ENCODE measurements at regions not wholly inside any gene's neighbourhood (a gene's known extent, or its start where the extent isn't known, plus 50 kb on each side); places are given as distances from the start of the nearest gene placed in this dataset.

GRCh38 chr20:51185277-51185676, 162.4 kb upstream of the KCNG1 start:
- no peaks in the 10 kb centered on the region for H3K36me3 ChIP-seq (ENCODE audit: insufficient read depth in 1 of 2, low read depth in 1 of 2)
- H3K27me3 ChIP-seq (ENCODE audit: insufficient read depth in 3 of 3, low read length in 2 of 3), result peaks cover 0 to 4% (median 2%) of the 10 kb centered on the region in 3 donors
- DNase-seq (no peak), ATAC-seq (no peak)
- no peaks in the 10 kb centered on the region for H3K4me1 ChIP-seq
- WGBS, 3 donors, result 80 to 96% (median 88%) methylated on average over 3 of the region's 3 CpGs
- intact Hi-C loops (cut with DNase I), result no loop called here
- H3K27ac ChIP-seq, result no peak overlapping the region
- no peak overlapping the region for H3K4me3 ChIP-seq
- TF ChIP-seq CTCF (IDR thresholded peaks at IDR 0.05), result no peak
- H3K9me3 ChIP-seq, result no peaks in the 10 kb centered on the region

GRCh38 chr20:51184289-51184688, 161.4 kb upstream of the KCNG1 start:
- ATAC-seq, result no peak
- TF ChIP-seq CTCF (IDR thresholded peaks at IDR 0.05), result no peak
- intact Hi-C loops (cut with DNase I), result no loop called here
- no peak for DNase-seq
- no peaks in the 10 kb centered on the region for H3K36me3 ChIP-seq (ENCODE audit: insufficient read depth in 1 of 2, low read depth in 1 of 2)
- H3K4me1 ChIP-seq, result no peaks in the 10 kb centered on the region
- H3K4me3 ChIP-seq, result no peak overlapping the region
- no peaks in the 10 kb centered on the region for H3K9me3 ChIP-seq
- 65 to 71% (median 69%) methylated on average over 2 of the region's 2 CpGs for WGBS, 3 donors
- H3K27ac ChIP-seq, result no peak overlapping the region
- peaks cover 0 to 3% (median 2%) of the 10 kb centered on the region in 3 donors for H3K27me3 ChIP-seq (ENCODE audit: insufficient read depth in 3 of 3, low read length in 2 of 3)

- no peaks in the 10 kb centered on the region for H3K4me1 ChIP-seq
- no peaks in the 10 kb centered on the region for H3K9me3 ChIP-seq
- no peak for TF ChIP-seq CTCF (IDR thresholded peaks at IDR 0.05)
- no peak overlapping the region for H3K27ac ChIP-seq
- intact Hi-C loops (cut with DNase I), result no loop called here
- no peaks in the 10 kb centered on the region for H3K36me3 ChIP-seq (ENCODE audit: insufficient read depth in 1 of 2, low read depth in 1 of 2)
- H3K27me3 ChIP-seq (ENCODE audit: insufficient read depth in 3 of 3, low read length in 2 of 3), result peaks cover 0 to 10% (median 2%) of the 10 kb centered on the region in 3 donors
- no peak for ATAC-seq
- DNase-seq, result no peak
- no peak overlapping the region for H3K4me3 ChIP-seq
- WGBS, 3 donors, result 79 to 87% (median 80%) methylated on average over 1 of the region's 1 CpG
Observed at GRCh38 chr20:51183451-51183850, 160.5 kb upstream of the KCNG1 start.

GRCh38 chr20:51182571-51182970, 159.7 kb upstream of the KCNG1 start:
- no peak overlapping the region for H3K4me3 ChIP-seq
- no peak overlapping the region for H3K27ac ChIP-seq
- peaks cover 0 to 13% (median 2%) of the 10 kb centered on the region in 3 donors for H3K27me3 ChIP-seq (ENCODE audit: insufficient read depth in 3 of 3, low read length in 2 of 3)
- no peaks in the 10 kb centered on the region for H3K36me3 ChIP-seq (ENCODE audit: insufficient read depth in 1 of 2, low read depth in 1 of 2)
- no peak for TF ChIP-seq CTCF (IDR thresholded peaks at IDR 0.05)
- H3K4me1 ChIP-seq, result no peaks in the 10 kb centered on the region
- 75 to 84% (median 81%) methylated on average over 6 of the region's 6 CpGs for WGBS, 3 donors
- H3K9me3 ChIP-seq, result no peaks in the 10 kb centered on the region
- ATAC-seq, result no peak
- intact Hi-C loops (cut with DNase I), result no loop called here
- no peak for DNase-seq

- Histone ChIP-seq H3K36me3 (ENCODE audit: insufficient read depth in 1 of 2, low read depth in 1 of 2) (no peaks in the 10 kb centered on the region), H3K27me3 (ENCODE audit: insufficient read depth in 3 of 3, low read length in 2 of 3) (peaks cover 0 to 13% (median 2%) of the 10 kb centered on the region in 3 donors), H3K4me3 (no peak overlapping the region), H3K4me1 (no peaks in the 10 kb centered on the region), H3K27ac (no peak overlapping the region), H3K9me3 (no peaks in the 10 kb centered on the region)
- 80 to 84% (median 81%) methylated on average over 3 of the region's 3 CpGs for WGBS, 3 donors
- DNase-seq (no peak), ATAC-seq (no peak)
- TF ChIP-seq CTCF (IDR thresholded peaks at IDR 0.05), result no peak
- intact Hi-C loops (cut with DNase I), result no loop called here
Observed at GRCh38 chr20:51178153-51178552, 155.2 kb upstream of the KCNG1 start.
